Gastrocnemius medialis (tissue), 4 donors: ENCODE measurements at regions not wholly inside any gene's neighbourhood (a gene's known extent, or its start where the extent isn't known, plus 50 kb on each side); places are given as distances from the start of the nearest gene placed in this dataset.

Experiments used
- POLR2A ChIP-seq, 2 donors: fragments of 450-650 bp; IDR thresholded peaks; one replicate each; pipeline ENCODE4 v1.6.1; 2017; ENCODE audit warnings: antibody characterized with exemption in 2 of 2, mild to moderate bottlenecking in 2 of 2, moderate library complexity in 2 of 2
- TF ChIP-seq, protein P1 (sequence below), 5 experiments: fragments of 450-650 bp in 3 of 5; fragments of 200-600 bp in 2 of 5; sonication (generic) in 2 of 5; IDR thresholded peaks in 4 of 5; conservative IDR thresholded peaks in 1 of 5; 1 replicate in 4 of 5; 2 replicates in 1 of 5; pipeline ENCODE4 v1.5.1; 2016 to 2019; ENCODE audit warnings: antibody characterized with exemption in 5 of 5, mild to moderate bottlenecking in 3 of 5, moderate library complexity in 3 of 5

DNA sequence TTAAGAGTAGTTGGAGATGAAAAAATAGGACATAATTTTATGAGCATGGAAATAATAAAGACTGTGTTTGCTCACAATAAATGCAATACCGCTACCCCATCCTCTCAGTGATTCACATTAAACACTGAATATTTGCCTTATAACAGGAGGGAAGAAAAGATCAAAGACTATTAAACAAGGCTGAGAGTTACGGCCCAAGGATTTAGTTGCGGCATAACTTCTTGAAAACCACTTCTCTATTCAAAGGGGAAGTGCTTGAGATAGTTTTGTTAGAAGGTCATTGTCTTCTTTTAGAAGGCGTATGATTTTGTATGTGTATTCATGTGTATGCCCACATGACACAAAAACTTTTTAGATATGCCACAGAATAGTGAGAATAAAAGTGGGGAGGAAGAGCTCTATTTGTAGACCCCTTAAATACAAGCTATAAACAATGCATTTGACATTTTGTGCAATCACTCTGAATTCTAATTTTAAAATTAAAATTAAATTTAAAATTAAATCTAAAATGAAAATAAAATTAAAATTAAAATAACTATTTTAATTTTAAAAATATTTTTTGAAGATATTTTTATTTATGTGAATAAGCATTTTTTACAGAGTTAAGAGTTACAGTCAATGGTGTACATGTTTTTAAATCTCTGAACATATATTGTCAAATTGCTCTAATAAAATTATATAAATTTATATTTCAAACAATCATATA lies 986.6 kb upstream of the ADAMTS5 start:
- no peak for TF ChIP-seq POLR2A (IDR thresholded peaks at IDR 0.05)
- TF ChIP-seq, protein P1, sequence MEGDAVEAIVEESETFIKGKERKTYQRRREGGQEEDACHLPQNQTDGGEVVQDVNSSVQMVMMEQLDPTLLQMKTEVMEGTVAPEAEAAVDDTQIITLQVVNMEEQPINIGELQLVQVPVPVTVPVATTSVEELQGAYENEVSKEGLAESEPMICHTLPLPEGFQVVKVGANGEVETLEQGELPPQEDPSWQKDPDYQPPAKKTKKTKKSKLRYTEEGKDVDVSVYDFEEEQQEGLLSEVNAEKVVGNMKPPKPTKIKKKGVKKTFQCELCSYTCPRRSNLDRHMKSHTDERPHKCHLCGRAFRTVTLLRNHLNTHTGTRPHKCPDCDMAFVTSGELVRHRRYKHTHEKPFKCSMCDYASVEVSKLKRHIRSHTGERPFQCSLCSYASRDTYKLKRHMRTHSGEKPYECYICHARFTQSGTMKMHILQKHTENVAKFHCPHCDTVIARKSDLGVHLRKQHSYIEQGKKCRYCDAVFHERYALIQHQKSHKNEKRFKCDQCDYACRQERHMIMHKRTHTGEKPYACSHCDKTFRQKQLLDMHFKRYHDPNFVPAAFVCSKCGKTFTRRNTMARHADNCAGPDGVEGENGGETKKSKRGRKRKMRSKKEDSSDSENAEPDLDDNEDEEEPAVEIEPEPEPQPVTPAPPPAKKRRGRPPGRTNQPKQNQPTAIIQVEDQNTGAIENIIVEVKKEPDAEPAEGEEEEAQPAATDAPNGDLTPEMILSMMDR (IDR thresholded peaks at IDR 0.05 in 4 of 5, conservative IDR thresholded peaks at IDR 0.05 in 1 of 5): no peak
